Gastroesophageal sphincter (tissue), 4 donors: ENCODE measurements at regions not wholly inside any gene's neighbourhood (a gene's known extent, or its start where the extent isn't known, plus 50 kb on each side); places are given as distances from the start of the nearest gene placed in this dataset.

Experiments
- ATAC-seq: fragments of 150-250 bp; one replicate; pipeline ENCODE4 v1.9.1; 2016; ENCODE audit warnings: mild to moderate bottlenecking, moderate library complexity
- H3K27ac ChIP-seq, 4 donors: fragments of 200-600 bp; sonication (generic) in 3 of 4; 1 replicate in 3 of 4; 2 replicates in 1 of 4; pipeline ENCODE4 v1.5.1; 2016 to 2019
- H3K27me3 ChIP-seq: fragments of 200-600 bp; sonication (generic); one replicate; pipeline ENCODE4 v1.5.1; 2019
- H3K36me3 ChIP-seq, 2 donors: fragments of 200-600 bp; sonication (generic); one replicate each; pipeline ENCODE4 v1.5.1; 2019; ENCODE audit warnings: control low read depth in 1 of 2
- H3K4me1 ChIP-seq, 3 donors: fragments of 200-600 bp; sonication (generic); 1 replicate in 2 of 3; 2 replicates in 1 of 3; pipeline ENCODE4 v1.5.1; 2016 to 2019; ENCODE audit warnings: control low read depth in 2 of 3
- H3K4me3 ChIP-seq, 2 donors: fragments of 200-600 bp; sonication (generic); one replicate each; pipeline ENCODE4 v1.5.1; 2019; ENCODE audit warnings: mild to moderate bottlenecking in 1 of 2, moderate library complexity in 1 of 2
- H3K9me3 ChIP-seq, 3 donors: fragments of 200-600 bp; sonication (generic); one replicate each; pipeline ENCODE4 v1.5.1; 2017 to 2019; ENCODE audit warnings: control low read depth in 2 of 3
- CTCF ChIP-seq, 4 experiments: fragments of 200-600 bp in 2 of 4; fragments of 450-650 bp in 2 of 4; sonication (generic) in 1 of 4; IDR thresholded peaks; one replicate each; pipeline ENCODE4 v1.5.1; 2017 to 2019; ENCODE audit warnings: antibody characterized with exemption in 4 of 4, mild to moderate bottlenecking in 2 of 4, moderate library complexity in 2 of 4
- EP300 ChIP-seq: sonication (generic); formaldehyde crosslinking; IDR thresholded peaks from one replicate; pipeline ENCODE4 v1.6.1; 2017; ENCODE audit warnings: antibody characterized with exemption, mild to moderate bottlenecking
- POLR2A ChIP-seq, 2 donors: fragments of 450-650 bp; IDR thresholded peaks; one replicate each; pipeline ENCODE4 v1.6.1; 2017; ENCODE audit warnings: antibody characterized with exemption in 2 of 2, mild to moderate bottlenecking in 2 of 2, moderate library complexity in 1 of 2
- POLR2AphosphoS5 ChIP-seq: sonication (generic); formaldehyde crosslinking; IDR thresholded peaks from one replicate; pipeline ENCODE4 v1.6.1; 2017; ENCODE audit warnings: antibody characterized with exemption
- WGBS, 2 donors: methylation state at CpG; one replicate each; pipeline ENCODE4 v1.1.5; 2018; ENCODE audit warnings: low coverage in 1 of 2; 5-methylcytosine and 5-hydroxymethylcytosine counted together

GRCh38 chr3:168753724-168754123 is 658.0 kb upstream of the GOLIM4 start:
- Histone ChIP-seq H3K9me3 (no peaks in the 10 kb centered on the region), H3K27ac (no peak overlapping the region), H3K27me3 (no peaks in the 10 kb centered on the region), H3K4me1 (no peaks in the 10 kb centered on the region), H3K36me3 (no peaks in the 10 kb centered on the region), H3K4me3 (no peak overlapping the region)
- TF ChIP-seq EP300: no peak
- TF ChIP-seq POLR2A (IDR thresholded peaks at IDR 0.05): no peak
- TF ChIP-seq POLR2AphosphoS5: no peak
- no peak for TF ChIP-seq CTCF (IDR thresholded peaks at IDR 0.05)
- 83 to 100% methylated on average over 1 of the region's 1 CpG for WGBS, 2 donors
- no peak for ATAC-seq

GRCh38 chr3:168752339-168752738 is 656.6 kb upstream of the GOLIM4 start:
- H3K27ac ChIP-seq: no peak overlapping the region
- H3K9me3 ChIP-seq: no peaks in the 10 kb centered on the region
- H3K4me1 ChIP-seq: no peaks in the 10 kb centered on the region
- no peak for TF ChIP-seq POLR2AphosphoS5
- TF ChIP-seq EP300: no peak
- no peak for TF ChIP-seq CTCF (IDR thresholded peaks at IDR 0.05)
- TF ChIP-seq POLR2A (IDR thresholded peaks at IDR 0.05): no peak
- ATAC-seq: no peak
- H3K4me3 ChIP-seq: no peak overlapping the region
- H3K36me3 ChIP-seq: no peaks in the 10 kb centered on the region
- no peaks in the 10 kb centered on the region for H3K27me3 ChIP-seq

GRCh38 chr3:168747697-168748096 is 652.0 kb upstream of the GOLIM4 start:
- WGBS, 2 donors: 69 to 87% methylated on average over 3 of the region's 3 CpGs
- Histone ChIP-seq H3K9me3 (no peaks in the 10 kb centered on the region), H3K4me3 (no peak overlapping the region), H3K36me3 (no peaks in the 10 kb centered on the region), H3K4me1 (no peaks in the 10 kb centered on the region), H3K27me3 (no peaks in the 10 kb centered on the region), H3K27ac (no peak overlapping the region)
- no peak for ATAC-seq
- TF ChIP-seq POLR2A (IDR thresholded peaks at IDR 0.05) (no peak), EP300 (no peak), CTCF (IDR thresholded peaks at IDR 0.05) (no peak), POLR2AphosphoS5 (no peak)

- H3K36me3 ChIP-seq: no peaks in the 10 kb centered on the region
- H3K4me3 ChIP-seq: no peak overlapping the region
- peaks cover 0 to 16% (median 0%) of the 10 kb centered on the region in 3 donors for H3K9me3 ChIP-seq
- TF ChIP-seq EP300 (no peak), CTCF (IDR thresholded peaks at IDR 0.05) (no peak), POLR2AphosphoS5 (no peak), POLR2A (IDR thresholded peaks at IDR 0.05) (no peak)
- 89 to 96% methylated on average over 5 of the region's 6 CpGs for WGBS, 2 donors
- no peak overlapping the region for H3K27ac ChIP-seq
- no peak for ATAC-seq
- no peaks in the 10 kb centered on the region for H3K4me1 ChIP-seq
- no peaks in the 10 kb centered on the region for H3K27me3 ChIP-seq
Measured at GRCh38 chr3:168738527-168739325, 643.0 kb upstream of the GOLIM4 start.

GRCh38 chr3:168736202-168736601 is 640.5 kb upstream of the GOLIM4 start:
- H3K36me3 ChIP-seq: no peaks in the 10 kb centered on the region
- no peak for ATAC-seq
- no peaks in the 10 kb centered on the region for H3K4me1 ChIP-seq
- H3K27me3 ChIP-seq: no peaks in the 10 kb centered on the region
- H3K4me3 ChIP-seq: no peak overlapping the region
- TF ChIP-seq CTCF (IDR thresholded peaks at IDR 0.05) (no peak), POLR2A (IDR thresholded peaks at IDR 0.05) (no peak), POLR2AphosphoS5 (no peak), EP300 (no peak)
- 42 to 78% methylated on average over 2 of the region's 2 CpGs for WGBS, 2 donors
- H3K27ac ChIP-seq: no peak overlapping the region
- peaks cover 0 to 16% (median 0%) of the 10 kb centered on the region in 3 donors for H3K9me3 ChIP-seq
